H9 (cell line): ENCODE measurements at regions not wholly inside any gene's neighbourhood (a gene's known extent, or its start where the extent isn't known, plus 50 kb on each side); places are given as distances from the start of the nearest gene placed in this dataset.

ENCODE experiments used
- DNase-seq: peaks from one replicate; pipeline ENCODE4 v3.0.0-alpha.2; 2017
- H2AFZ ChIP-seq: one replicate; pipeline ENCODE4 v1.6.1; 2013; ENCODE audit warnings: mild to moderate bottlenecking, low read length, control low read depth, moderate library complexity
- H2AK5ac ChIP-seq: 2 replicates; pipeline ENCODE4 v1.6.1; 2013; ENCODE audit warnings: low read length, control low read depth, mixed read lengths; ENCODE audit not compliant: insufficient read length
- H2BK120ac ChIP-seq: one replicate; pipeline ENCODE4 v1.6.1; 2013; ENCODE audit warnings: low read depth, mild to moderate bottlenecking, low read length, control low read depth, inconsistent platforms; ENCODE audit not compliant: poor library complexity, severe bottlenecking
- H2BK12ac ChIP-seq: 2 replicates; pipeline ENCODE4 v1.6.1; 2013; ENCODE audit warnings: low read length, control low read depth, mixed read lengths, low read depth; ENCODE audit not compliant: insufficient read length
- H2BK15ac ChIP-seq: 2 replicates; pipeline ENCODE4 v1.6.1; 2013; ENCODE audit warnings: low read depth, low read length, control low read depth
- H2BK20ac ChIP-seq: one replicate; pipeline ENCODE4 v1.6.1; 2013; ENCODE audit warnings: low read depth, mild to moderate bottlenecking, low read length, control low read depth, inconsistent platforms; ENCODE audit not compliant: poor library complexity, severe bottlenecking
- H2BK5ac ChIP-seq: 2 replicates; pipeline ENCODE4 v1.6.1; 2013; ENCODE audit warnings: low read length, control low read depth, mixed read lengths; ENCODE audit not compliant: insufficient read length
- H3K14ac ChIP-seq: 2 replicates; pipeline ENCODE4 v1.6.1; 2013; ENCODE audit warnings: low read length, control low read depth; ENCODE audit not compliant: insufficient read depth
- H3K18ac ChIP-seq: 2 replicates; pipeline ENCODE4 v1.6.1; 2013; ENCODE audit warnings: low read depth, mild to moderate bottlenecking, mixed read lengths, low read length, control low read depth; ENCODE audit not compliant: insufficient read length
- H3K23ac ChIP-seq: 2 replicates; pipeline ENCODE4 v1.6.1; 2013; ENCODE audit warnings: low read length, control low read depth, mixed read lengths, low read depth; ENCODE audit not compliant: insufficient read length
- H3K23me2 ChIP-seq: 2 replicates; pipeline ENCODE4 v1.6.1; 2013; ENCODE audit warnings: low read depth, mild to moderate bottlenecking, mixed read lengths, low read length, control low read depth; ENCODE audit not compliant: insufficient read length, poor library complexity, severe bottlenecking
- H3K27ac ChIP-seq: 2 replicates; pipeline ENCODE4 v1.5.1; 2013; ENCODE audit warnings: low read length, control low read depth, mixed read lengths, low read depth; ENCODE audit not compliant: insufficient read length
- H3K27me3 ChIP-seq: 2 replicates; pipeline ENCODE4 v1.6.1; 2013; ENCODE audit warnings: low read length, control low read depth, inconsistent platforms; ENCODE audit not compliant: insufficient read depth
- H3K4ac ChIP-seq: 2 replicates; pipeline ENCODE4 v1.6.1; 2013; ENCODE audit warnings: low read depth, mild to moderate bottlenecking, control low read depth, inconsistent platforms, low read length, moderate library complexity
- H3K4me1 ChIP-seq: 2 replicates; pipeline ENCODE4 v1.6.1; 2013; ENCODE audit warnings: low read length, control low read depth, inconsistent platforms; ENCODE audit not compliant: insufficient read depth
- H3K4me2 ChIP-seq: 2 replicates; pipeline ENCODE4 v1.6.1; 2013; ENCODE audit warnings: low read length, control low read depth, mixed read lengths; ENCODE audit not compliant: insufficient read length, insufficient read depth
- H3K56ac ChIP-seq: 2 replicates; pipeline ENCODE4 v1.6.1; 2013; ENCODE audit warnings: low read depth, mild to moderate bottlenecking, mixed read lengths, low read length, control low read depth; ENCODE audit not compliant: insufficient read length
- H3K79me1 ChIP-seq: 2 replicates; pipeline ENCODE4 v1.6.1; 2013; ENCODE audit warnings: low read depth, mild to moderate bottlenecking, moderate library complexity, low read length, control low read depth, inconsistent platforms; ENCODE audit not compliant: insufficient read depth, poor library complexity, severe bottlenecking
- H3K79me2 ChIP-seq: 2 replicates; pipeline ENCODE4 v1.6.1; 2013; ENCODE audit warnings: low read length, control low read depth, inconsistent platforms; ENCODE audit not compliant: insufficient read depth
- H3K9ac ChIP-seq: 2 replicates; pipeline ENCODE4 v1.6.1; 2013; ENCODE audit warnings: low read length, control low read depth, mixed read lengths; ENCODE audit not compliant: insufficient read length; ENCODE audit errors: extremely low read depth
- H3K9me3 ChIP-seq: one replicate; pipeline ENCODE4 v1.6.1; 2013; ENCODE audit warnings: low read depth, low read length, inconsistent platforms; ENCODE audit not compliant: control insufficient read depth
- H3T11ph ChIP-seq: one replicate; pipeline ENCODE4 v1.6.1; 2013; ENCODE audit warnings: mild to moderate bottlenecking, low read length, control low read depth, inconsistent platforms
- H4K20me1 ChIP-seq: one replicate; pipeline ENCODE4 v1.6.1; 2013; ENCODE audit not compliant: control insufficient read depth, insufficient read length, insufficient read depth
- H4K5ac ChIP-seq: 2 replicates; pipeline ENCODE4 v1.6.1; 2013; ENCODE audit warnings: low read depth, mild to moderate bottlenecking, mixed read lengths, low read length, control low read depth; ENCODE audit not compliant: insufficient read length
- H4K8ac ChIP-seq: replicated peaks from 2 replicates; pipeline ENCODE4 v1.6.1; 2013; ENCODE audit warnings: low read length, control low read depth, mixed read lengths, low read depth; ENCODE audit not compliant: insufficient read length
- H4K91ac ChIP-seq: 2 replicates; pipeline ENCODE4 v1.6.1; 2013; ENCODE audit warnings: low read depth, mild to moderate bottlenecking, moderate library complexity, mixed read lengths, low read length, control low read depth; ENCODE audit not compliant: insufficient read length
- H3K27ac Mint-ChIP-seq, 3 experiments: 2 replicates in 2 of 3; 3 replicates in 1 of 3; pipeline ENCODE4 v1.8.0; 2020 to 2021; ENCODE audit warnings: mixed read lengths in 3 of 3, mild to moderate bottlenecking in 1 of 3, moderate library complexity in 1 of 3
- H3K27me3 Mint-ChIP-seq: 2 replicates; pipeline ENCODE4 v1.8.0; 2021; ENCODE audit warnings: low read depth, mild to moderate bottlenecking, moderate library complexity, mixed read lengths
- H3K36me3 Mint-ChIP-seq, 3 experiments: 2 replicates in 2 of 3; 3 replicates in 1 of 3; pipeline ENCODE4 v1.8.0; 2020 to 2021; ENCODE audit warnings: low read depth in 3 of 3, mixed read lengths in 3 of 3; ENCODE audit not compliant: insufficient read depth in 1 of 3
- H3K4me1 Mint-ChIP-seq, 2 experiments: 2 replicates each; pipeline ENCODE4 v1.8.0; 2020; ENCODE audit warnings: mixed read lengths in 2 of 2
- H3K4me3 Mint-ChIP-seq, 2 experiments: 2 replicates in 1 of 2; 3 replicates in 1 of 2; pipeline ENCODE4 v1.8.0; 2020 to 2021; ENCODE audit warnings: mild to moderate bottlenecking in 2 of 2, mixed read lengths in 2 of 2, moderate library complexity in 1 of 2
- H3K9me3 Mint-ChIP-seq, 2 experiments: 2 replicates in 1 of 2; 3 replicates in 1 of 2; pipeline ENCODE4 v1.8.0; 2020; ENCODE audit warnings: mild to moderate bottlenecking in 2 of 2, mixed read lengths in 2 of 2, moderate library complexity in 1 of 2
- CTCF ChIP-seq: fragments of 200-600 bp; sonication (generic); conservative IDR thresholded peaks from 3 replicates; pipeline ENCODE4 v1.8.0; 2021; ENCODE audit warnings: antibody characterized with exemption, mild to moderate bottlenecking
- WGBS: extraction: QIAGEN DNeasy Blood & Tissue Kit; methylation state at CpG from one replicate; pipeline ENCODE4 v1.1.7; 2013; ENCODE audit warnings: missing lambda C conversion rate, low lambda C conversion rate, mixed read lengths; ENCODE audit not compliant: insufficient read length; ENCODE audit errors: extremely low coverage; 5-methylcytosine and 5-hydroxymethylcytosine counted together

- H2BK12ac ChIP-seq, result no peak overlapping the region
- Mint-ChIP-seq H3K4me1 (peaks cover 1 to 2% of the 10 kb centered on the region in 2 experiments; a peak in 1 of 4 replicates), H3K9me3 (peaks cover 17 to 22% of the 10 kb centered on the region in 2 experiments; a peak in 4 of 5 replicates), H3K27ac (no peak overlapping the region), H3K4me3 (no peak overlapping the region), H3K27me3 (peaks cover 28% of the 10 kb centered on the region), H3K36me3 (peaks cover 15 to 29% (median 20%) of the 10 kb centered on the region in 3 experiments)
- peaks cover 2% of the 10 kb centered on the region; the same call in 1 of the 2 replicates for H3K79me2 ChIP-seq
- H3K23ac ChIP-seq, result no peak overlapping the region
- H4K91ac ChIP-seq, result no peak overlapping the region
- WGBS, result no CpG with 5 or more reads among the region's 7 CpGs
- H4K20me1 ChIP-seq, result no peaks in the 10 kb centered on the region
- H3K27me3 ChIP-seq, result no peaks in the 10 kb centered on the region
- no peak for TF ChIP-seq CTCF
- no peak overlapping the region for H3T11ph ChIP-seq
- H3K9me3 ChIP-seq, result peaks cover 12% of the 10 kb centered on the region
- no peak overlapping the region for H3K18ac ChIP-seq
- H3K79me1 ChIP-seq, result no peaks in the 10 kb centered on the region
- no peak overlapping the region for H2BK5ac ChIP-seq
- no peak overlapping the region for H3K9ac ChIP-seq
- H4K5ac ChIP-seq, result no peak overlapping the region
- no peak overlapping the region for H3K14ac ChIP-seq
- H2BK15ac ChIP-seq, result no peak overlapping the region
- H3K27ac ChIP-seq, result no peak overlapping the region
- H3K23me2 ChIP-seq, result no peaks in the 10 kb centered on the region
- no peak overlapping the region for H2AK5ac ChIP-seq
- H3K4me2 ChIP-seq, result no peak overlapping the region
- no peak overlapping the region for H2BK20ac ChIP-seq
- no peak overlapping the region for H2BK120ac ChIP-seq
- no peak overlapping the region for H3K4ac ChIP-seq
- H2AFZ ChIP-seq, result no peak overlapping the region
- H3K56ac ChIP-seq, result no peak overlapping the region
- no peak for DNase-seq
- H3K4me1 ChIP-seq, result no peaks in the 10 kb centered on the region
- H4K8ac ChIP-seq, result no peak overlapping the region
Measured at GRCh38 chr7:33698041-33698440, 207.3 kb upstream of the BMPER start.
